Activated T-cell treated with anti-CD3 and anti-CD28 coated beads, Interleukin-2, amount 50 U/mL, for 72 hours (primary cell): ENCODE measurements at regions not wholly inside any gene's neighbourhood (a gene's known extent, or its start where the extent isn't known, plus 50 kb on each side); places are given as distances from the start of the nearest gene placed in this dataset.
"Not testable (repeated sequence)": the region's sequence is repeated elsewhere in the genome, so short reads cannot be mapped to it uniquely, and the experiment has no call there.

ENCODE experiments used
- ATAC-seq, 2 donors: fragments of 150-1000 bp; cut with Tn5 transposase; replicated peaks in 1 of 2; 2 replicates each; pipeline ENCODE4 v1.10.0; 2021; ENCODE audit warnings: moderate library complexity in 2 of 2, mild to moderate bottlenecking in 1 of 2
- DNase-seq, 2 donors: peaks; one replicate each; pipeline ENCODE4 v3.0.0; 2021 to 2022; ENCODE audit warnings: mixed read lengths in 1 of 2
- H3K27ac Mint-ChIP-seq: one replicate; pipeline ENCODE4 v1.8.0; 2022; ENCODE audit warnings: mild to moderate bottlenecking, moderate library complexity, mixed read lengths
- H3K27me3 Mint-ChIP-seq: one replicate; pipeline ENCODE4 v1.8.0; 2022; ENCODE audit warnings: low read depth, mixed read lengths
- H3K36me3 Mint-ChIP-seq, 2 donors: one replicate each; pipeline ENCODE4 v1.8.0; 2022; ENCODE audit warnings: mixed read lengths in 2 of 2, mild to moderate bottlenecking in 1 of 2; ENCODE audit not compliant: insufficient read depth in 2 of 2
- H3K4me1 Mint-ChIP-seq: one replicate; pipeline ENCODE4 v1.8.0; 2022; ENCODE audit warnings: low read depth, mixed read lengths
- H3K4me3 Mint-ChIP-seq, 2 donors: one replicate each; pipeline ENCODE4 v1.8.0; 2022; ENCODE audit warnings: mild to moderate bottlenecking in 2 of 2, mixed read lengths in 2 of 2, moderate library complexity in 2 of 2
- H3K9me3 Mint-ChIP-seq, 2 donors: one replicate each; pipeline ENCODE4 v1.8.0; 2022; ENCODE audit warnings: mixed read lengths in 2 of 2

GRCh38 chr18:47720741-47721140 is 209.7 kb downstream of the SMAD2 start:
- no peaks in the 10 kb centered on the region for H3K9me3 Mint-ChIP-seq
- no peak overlapping the region for H3K4me3 Mint-ChIP-seq
- no peaks in the 10 kb centered on the region for H3K4me1 Mint-ChIP-seq
- H3K27me3 Mint-ChIP-seq = peaks cover 9% of the 10 kb centered on the region
- H3K36me3 Mint-ChIP-seq = no peaks in the 10 kb centered on the region
- no peak for ATAC-seq
- H3K27ac Mint-ChIP-seq = no peak overlapping the region
- DNase-seq = no peak

GRCh38 chr18:47719096-47719780 is 211.2 kb downstream of the SMAD2 start:
- ATAC-seq (no peak), DNase-seq (no peak)
- Mint-ChIP-seq H3K4me1 (no peaks in the 10 kb centered on the region), H3K9me3 (no peaks in the 10 kb centered on the region), H3K36me3 (no peaks in the 10 kb centered on the region), H3K4me3 (no peak overlapping the region), H3K27me3 (peaks cover 9% of the 10 kb centered on the region), H3K27ac (no peak overlapping the region)

- no peaks in the 10 kb centered on the region for H3K4me1 Mint-ChIP-seq
- H3K27me3 Mint-ChIP-seq = peaks cover 9% of the 10 kb centered on the region
- H3K4me3 Mint-ChIP-seq = no peak overlapping the region
- H3K9me3 Mint-ChIP-seq = no peaks in the 10 kb centered on the region
- DNase-seq (no peak), ATAC-seq (no peak)
- H3K27ac Mint-ChIP-seq = no peak overlapping the region
- H3K36me3 Mint-ChIP-seq = no peaks in the 10 kb centered on the region
These were observed 211.8 kb downstream of the SMAD2 start for GRCh38 chr18:47718646-47719045.

GRCh38 chr18:47717257-47717656 is 213.2 kb downstream of the SMAD2 start:
- H3K27me3 Mint-ChIP-seq = peaks cover 9% of the 10 kb centered on the region
- H3K27ac Mint-ChIP-seq = no peak overlapping the region

GRCh38 chr18:47716632-47717185 is 213.8 kb downstream of the SMAD2 start:
- no peak overlapping the region for H3K27ac Mint-ChIP-seq
- H3K27me3 Mint-ChIP-seq = peaks cover 9% of the 10 kb centered on the region
- no peak overlapping the region for H3K4me3 Mint-ChIP-seq
- no peaks in the 10 kb centered on the region for H3K36me3 Mint-ChIP-seq
- no peaks in the 10 kb centered on the region for H3K9me3 Mint-ChIP-seq
- H3K4me1 Mint-ChIP-seq = no peaks in the 10 kb centered on the region
- ATAC-seq = no peak
- no peak for DNase-seq

More at GRCh38 chr18:47717257-47717656, 213.2 kb downstream of the SMAD2 start:
- ATAC-seq (no peak), DNase-seq (no peak)
- no peaks in the 10 kb centered on the region for H3K9me3 Mint-ChIP-seq
- H3K4me3 Mint-ChIP-seq = no peak overlapping the region
- no peaks in the 10 kb centered on the region for H3K36me3 Mint-ChIP-seq
- H3K4me1 Mint-ChIP-seq = no peaks in the 10 kb centered on the region

- H3K27ac Mint-ChIP-seq = no peak overlapping the region
- no peaks in the 10 kb centered on the region for H3K36me3 Mint-ChIP-seq
- no peak for DNase-seq
- no peaks in the 10 kb centered on the region for H3K4me1 Mint-ChIP-seq
- no peaks in the 10 kb centered on the region for H3K27me3 Mint-ChIP-seq
- no peak for ATAC-seq
- no peak overlapping the region for H3K4me3 Mint-ChIP-seq
- H3K9me3 Mint-ChIP-seq = peaks cover 0 to 1% of the 10 kb centered on the region in 2 donors
These were observed 220.0 kb downstream of the SMAD2 start for GRCh38 chr18:47710451-47710850.

GRCh38 chr18:47709556-47709955 is 220.9 kb downstream of the SMAD2 start:
- H3K36me3 Mint-ChIP-seq = no peaks in the 10 kb centered on the region
- no peak for DNase-seq
- H3K27me3 Mint-ChIP-seq = peaks cover 3% of the 10 kb centered on the region
- no peak overlapping the region for H3K27ac Mint-ChIP-seq
- H3K9me3 Mint-ChIP-seq = peaks cover 0 to 1% of the 10 kb centered on the region in 2 donors
- no peak overlapping the region for H3K4me3 Mint-ChIP-seq
- no peaks in the 10 kb centered on the region for H3K4me1 Mint-ChIP-seq
- ATAC-seq = no peak

GRCh38 chr18:47708206-47708605 is 222.3 kb downstream of the SMAD2 start:
- Mint-ChIP-seq H3K4me3 (no peak overlapping the region), H3K27ac (no peak overlapping the region), H3K27me3 (peaks cover 6% of the 10 kb centered on the region), H3K9me3 (peaks cover 0 to 1% of the 10 kb centered on the region in 2 donors), H3K36me3 (no peaks in the 10 kb centered on the region), H3K4me1 (no peaks in the 10 kb centered on the region)
- ATAC-seq = no peak
- DNase-seq = no peak

GRCh38 chr18:47701134-47701533 is 229.3 kb downstream of the SMAD2 start:
- peaks cover 30% of the 10 kb centered on the region for H3K27me3 Mint-ChIP-seq
- no peak overlapping the region for H3K4me3 Mint-ChIP-seq
- H3K27ac Mint-ChIP-seq = no peak overlapping the region
- ATAC-seq (no peak), DNase-seq (no peak)
- peaks cover 0 to 1% of the 10 kb centered on the region in 2 donors for H3K9me3 Mint-ChIP-seq
- no peaks in the 10 kb centered on the region for H3K4me1 Mint-ChIP-seq
- no peaks in the 10 kb centered on the region for H3K36me3 Mint-ChIP-seq

- no peak for DNase-seq
- ATAC-seq = no peak
- Mint-ChIP-seq H3K4me3 (no peak overlapping the region), H3K27ac (no peak overlapping the region), H3K9me3 (no peaks in the 10 kb centered on the region), H3K36me3 (no peaks in the 10 kb centered on the region), H3K27me3 (peaks cover 26% of the 10 kb centered on the region), H3K4me1 (no peaks in the 10 kb centered on the region)
These were observed 233.6 kb downstream of the SMAD2 start for GRCh38 chr18:47696870-47697269.

GRCh38 chr18:47691611-47692010 is 238.8 kb downstream of the SMAD2 start:
- ATAC-seq = no peak
- H3K27ac Mint-ChIP-seq = no peak overlapping the region
- H3K9me3 Mint-ChIP-seq = no peaks in the 10 kb centered on the region
- no peaks in the 10 kb centered on the region for H3K36me3 Mint-ChIP-seq
- H3K27me3 Mint-ChIP-seq = peaks cover 13% of the 10 kb centered on the region
- no peaks in the 10 kb centered on the region for H3K4me1 Mint-ChIP-seq
- no peak for DNase-seq
- no peak overlapping the region for H3K4me3 Mint-ChIP-seq

GRCh38 chr18:47690778-47691177 is 239.7 kb downstream of the SMAD2 start:
- H3K9me3 Mint-ChIP-seq, H3K4me3 Mint-ChIP-seq, H3K36me3 Mint-ChIP-seq, H3K27ac Mint-ChIP-seq, DNase-seq, ATAC-seq, H3K4me1 Mint-ChIP-seq, H3K27me3 Mint-ChIP-seq: not testable (repeated sequence)

- H3K9me3 Mint-ChIP-seq = no peaks in the 10 kb centered on the region
- DNase-seq (no peak), ATAC-seq (no peak)
- no peak overlapping the region for H3K4me3 Mint-ChIP-seq
- H3K27ac Mint-ChIP-seq = no peak overlapping the region
- H3K4me1 Mint-ChIP-seq = no peaks in the 10 kb centered on the region
- peaks cover 6% of the 10 kb centered on the region for H3K27me3 Mint-ChIP-seq
- no peaks in the 10 kb centered on the region for H3K36me3 Mint-ChIP-seq
These were observed 241.1 kb downstream of the SMAD2 start for GRCh38 chr18:47689371-47689770.

- Mint-ChIP-seq H3K4me3 (no peak overlapping the region), H3K9me3 (no peaks in the 10 kb centered on the region), H3K36me3 (no peaks in the 10 kb centered on the region), H3K4me1 (no peaks in the 10 kb centered on the region), H3K27ac (no peak overlapping the region), H3K27me3 (peaks cover 12% of the 10 kb centered on the region)
- ATAC-seq (no peak), DNase-seq (no peak)
These were observed 243.7 kb downstream of the SMAD2 start for GRCh38 chr18:47686806-47687205.
